Parathyroid adenoma (tissue), 2 donors: ENCODE measurements at regions not wholly inside any gene's neighbourhood (a gene's known extent, or its start where the extent isn't known, plus 50 kb on each side); places are given as distances from the start of the nearest gene placed in this dataset.

Experiments used
- H2AFZ ChIP-seq: fragments of 300-600 bp; sonication (generic); one replicate; pipeline ENCODE4 v1.7.0; 2017; ENCODE audit warnings: antibody characterized with exemption, mild to moderate bottlenecking
- H3K27ac ChIP-seq: fragments of 300-600 bp; sonication (generic); one replicate; pipeline ENCODE4 v1.7.0; 2017
- H3K27me3 ChIP-seq: fragments of 300-600 bp; sonication (generic); one replicate; pipeline ENCODE4 v1.7.0; 2017; ENCODE audit warnings: low read length; ENCODE audit not compliant: control insufficient read depth, insufficient read depth
- H3K36me3 ChIP-seq: fragments of 300-600 bp; sonication (generic); one replicate; pipeline ENCODE4 v1.7.0; 2017; ENCODE audit warnings: low read length; ENCODE audit not compliant: control insufficient read depth, insufficient read depth
- H3K4me1 ChIP-seq: fragments of 300-600 bp; sonication (generic); one replicate; pipeline ENCODE4 v1.7.0; 2017; ENCODE audit warnings: control low read depth
- H3K4me2 ChIP-seq: fragments of 300-600 bp; sonication (generic); one replicate; pipeline ENCODE4 v1.7.0; 2017; ENCODE audit warnings: low read length
- H3K4me3 ChIP-seq: fragments of 300-600 bp; sonication (generic); one replicate; pipeline ENCODE4 v1.7.0; 2017; ENCODE audit warnings: low read depth, low read length
- H3K79me2 ChIP-seq: fragments of 300-600 bp; sonication (generic); one replicate; pipeline ENCODE4 v1.7.0; 2017; ENCODE audit warnings: control low read depth
- H3K9ac ChIP-seq: fragments of 300-600 bp; sonication (generic); one replicate; pipeline ENCODE4 v1.7.0; 2017; ENCODE audit warnings: mild to moderate bottlenecking
- H3K9me3 ChIP-seq: fragments of 300-600 bp; sonication (generic); one replicate; pipeline ENCODE4 v1.7.0; 2017; ENCODE audit warnings: low read length; ENCODE audit not compliant: control insufficient read depth
- CTCF ChIP-seq: fragments of 300-600 bp; sonication (generic); IDR thresholded peaks from one replicate; pipeline ENCODE4 v1.7.0; 2017; ENCODE audit warnings: antibody characterized with exemption, mild to moderate bottlenecking
- donor health status: primary hyperparathyroidism.

GRCh38 chr5:125046838-125047237 is 300.4 kb upstream of the ZNF608 start:
- no peak overlapping the region for H3K27ac ChIP-seq
- no peaks in the 10 kb centered on the region for H3K36me3 ChIP-seq
- no peaks in the 10 kb centered on the region for H3K9me3 ChIP-seq
- H3K27me3 ChIP-seq: no peaks in the 10 kb centered on the region
- H3K9ac ChIP-seq: no peak overlapping the region
- no peak for TF ChIP-seq CTCF
- no peak overlapping the region for H3K4me3 ChIP-seq
- peaks cover 17% of the 10 kb centered on the region for H3K4me1 ChIP-seq
- no peaks in the 10 kb centered on the region for H3K79me2 ChIP-seq
- no peak overlapping the region for H3K4me2 ChIP-seq
- no peak overlapping the region for H2AFZ ChIP-seq

- Histone ChIP-seq H3K4me2 (no peak overlapping the region), H2AFZ (no peak overlapping the region), H3K27ac (no peak overlapping the region), H3K36me3 (no peaks in the 10 kb centered on the region), H3K4me1 (peaks cover 17% of the 10 kb centered on the region), H3K9ac (no peak overlapping the region), H3K79me2 (no peaks in the 10 kb centered on the region), H3K27me3 (no peaks in the 10 kb centered on the region), H3K9me3 (no peaks in the 10 kb centered on the region), H3K4me3 (no peak overlapping the region)
- TF ChIP-seq CTCF: no peak
These were observed 301.4 kb upstream of the ZNF608 start for GRCh38 chr5:125047871-125048270.

GRCh38 chr5:125049721-125050702 is 303.6 kb upstream of the ZNF608 start:
- Histone ChIP-seq H3K9me3 (no peaks in the 10 kb centered on the region), H3K36me3 (no peaks in the 10 kb centered on the region), H3K9ac (no peak overlapping the region), H3K27me3 (no peaks in the 10 kb centered on the region), H3K27ac (no peak overlapping the region), H3K79me2 (no peaks in the 10 kb centered on the region), H3K4me3 (no peak overlapping the region), H2AFZ (peak overlapping the region; percentile 39), H3K4me2 (no peak overlapping the region), H3K4me1 (no peaks in the 10 kb centered on the region)
- TF ChIP-seq CTCF: no peak

- H3K27me3 ChIP-seq: no peaks in the 10 kb centered on the region
- no peak for TF ChIP-seq CTCF
- H3K9me3 ChIP-seq: no peaks in the 10 kb centered on the region
- H3K4me1 ChIP-seq: no peaks in the 10 kb centered on the region
- H3K36me3 ChIP-seq: no peaks in the 10 kb centered on the region
- no peak overlapping the region for H3K4me3 ChIP-seq
- no peak overlapping the region for H3K27ac ChIP-seq
- H2AFZ ChIP-seq: no peak overlapping the region
- no peak overlapping the region for H3K9ac ChIP-seq
- H3K4me2 ChIP-seq: no peak overlapping the region
- H3K79me2 ChIP-seq: no peaks in the 10 kb centered on the region
These were observed 304.5 kb upstream of the ZNF608 start for GRCh38 chr5:125050926-125051325.
